GM12865 (cell line): ENCODE measurements at regions not wholly inside any gene's neighbourhood (a gene's known extent, or its start where the extent isn't known, plus 50 kb on each side); places are given as distances from the start of the nearest gene placed in this dataset.
"Not testable (repeated sequence)": the region's sequence is repeated elsewhere in the genome, so short reads cannot be mapped to it uniquely, and the experiment has no call there.

Experiments used
- DNase-seq: peaks from one replicate; pipeline ENCODE4 v3.0.0; 2010; ENCODE audit warnings: low read depth
- H3K4me3 ChIP-seq: 2 replicates; pipeline ENCODE4 v1.5.1; 2011; ENCODE audit warnings: mild to moderate bottlenecking, low read depth, low read length, control low read depth
- TF ChIP-seq, protein P1 (sequence below): IDR thresholded peaks from 2 replicates; pipeline ENCODE4 v1.5.1; 2011; ENCODE audit warnings: low read length, control low read depth, low read depth, inconsistent platforms; ENCODE audit not compliant: insufficient read depth; ENCODE audit errors: missing control alignments

DNA sequence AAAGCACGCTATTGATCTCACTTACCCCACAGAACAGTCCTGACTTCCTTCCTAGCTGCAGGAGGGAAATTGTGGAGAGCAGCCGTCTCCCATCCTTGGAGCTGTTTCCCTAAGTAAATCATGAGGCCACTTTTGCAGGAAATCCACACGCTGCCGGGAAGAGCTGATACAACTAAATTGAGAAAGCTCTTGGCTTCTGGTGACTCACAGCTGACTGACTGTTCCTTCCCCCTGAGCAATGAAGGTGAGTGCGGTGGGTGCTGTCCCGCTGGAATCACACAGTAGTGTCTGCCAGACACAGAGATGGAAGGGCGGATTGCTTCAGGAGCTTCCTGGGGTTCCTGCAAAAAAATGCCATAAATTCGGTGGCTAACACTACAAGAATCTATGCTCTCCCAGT lies 268.9 kb downstream of the ASMT start:
- no peak for DNase-seq
- H3K4me3 ChIP-seq = no peak overlapping the region
- TF ChIP-seq, protein P1, sequence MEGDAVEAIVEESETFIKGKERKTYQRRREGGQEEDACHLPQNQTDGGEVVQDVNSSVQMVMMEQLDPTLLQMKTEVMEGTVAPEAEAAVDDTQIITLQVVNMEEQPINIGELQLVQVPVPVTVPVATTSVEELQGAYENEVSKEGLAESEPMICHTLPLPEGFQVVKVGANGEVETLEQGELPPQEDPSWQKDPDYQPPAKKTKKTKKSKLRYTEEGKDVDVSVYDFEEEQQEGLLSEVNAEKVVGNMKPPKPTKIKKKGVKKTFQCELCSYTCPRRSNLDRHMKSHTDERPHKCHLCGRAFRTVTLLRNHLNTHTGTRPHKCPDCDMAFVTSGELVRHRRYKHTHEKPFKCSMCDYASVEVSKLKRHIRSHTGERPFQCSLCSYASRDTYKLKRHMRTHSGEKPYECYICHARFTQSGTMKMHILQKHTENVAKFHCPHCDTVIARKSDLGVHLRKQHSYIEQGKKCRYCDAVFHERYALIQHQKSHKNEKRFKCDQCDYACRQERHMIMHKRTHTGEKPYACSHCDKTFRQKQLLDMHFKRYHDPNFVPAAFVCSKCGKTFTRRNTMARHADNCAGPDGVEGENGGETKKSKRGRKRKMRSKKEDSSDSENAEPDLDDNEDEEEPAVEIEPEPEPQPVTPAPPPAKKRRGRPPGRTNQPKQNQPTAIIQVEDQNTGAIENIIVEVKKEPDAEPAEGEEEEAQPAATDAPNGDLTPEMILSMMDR = no peak

DNA sequence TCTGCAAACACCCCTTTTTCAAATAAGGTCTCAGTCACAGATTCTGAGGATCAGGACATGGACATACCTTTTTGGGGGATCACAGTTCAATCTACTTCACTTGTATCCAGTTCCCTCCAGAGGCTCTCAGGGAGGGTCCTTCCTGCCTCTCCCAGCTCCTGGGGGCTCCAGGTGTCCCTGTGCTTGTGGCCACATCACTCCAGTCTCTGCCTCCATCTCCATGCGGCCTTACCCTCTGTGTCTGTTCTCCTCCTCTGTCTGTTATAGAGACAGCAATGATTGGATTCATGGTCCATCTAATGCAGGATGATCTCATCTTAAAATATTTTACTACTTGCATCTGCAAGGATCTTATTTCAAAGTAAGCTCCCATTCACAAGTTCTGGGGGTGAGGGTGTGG lies 269.6 kb downstream of the ASMT start:
- TF ChIP-seq, protein P1 = no peak
- H3K4me3 ChIP-seq = no peak overlapping the region
- no peak for DNase-seq

DNA sequence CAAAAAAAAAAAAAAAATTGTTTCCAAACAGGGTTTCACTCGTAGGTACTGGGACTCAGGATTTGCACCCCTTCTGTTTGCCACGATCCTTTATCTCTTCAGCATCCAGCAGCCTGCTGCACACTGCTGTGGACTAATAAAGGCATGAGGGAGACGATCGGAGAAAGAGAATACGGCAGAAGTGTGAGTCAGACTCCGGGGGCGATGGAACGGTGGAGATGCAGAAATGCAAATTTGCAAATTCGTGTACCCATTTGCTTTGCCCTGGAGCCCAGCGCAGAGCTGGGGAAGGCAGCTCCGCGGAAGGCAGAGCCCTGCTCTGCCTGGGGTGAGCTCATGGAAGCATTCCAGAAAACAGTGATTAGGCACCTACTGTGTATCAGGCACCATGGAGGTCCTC lies 270.3 kb downstream of the ASMT start:
- no peak for DNase-seq
- H3K4me3 ChIP-seq = no peak overlapping the region
- TF ChIP-seq, protein P1 = no peak

DNA sequence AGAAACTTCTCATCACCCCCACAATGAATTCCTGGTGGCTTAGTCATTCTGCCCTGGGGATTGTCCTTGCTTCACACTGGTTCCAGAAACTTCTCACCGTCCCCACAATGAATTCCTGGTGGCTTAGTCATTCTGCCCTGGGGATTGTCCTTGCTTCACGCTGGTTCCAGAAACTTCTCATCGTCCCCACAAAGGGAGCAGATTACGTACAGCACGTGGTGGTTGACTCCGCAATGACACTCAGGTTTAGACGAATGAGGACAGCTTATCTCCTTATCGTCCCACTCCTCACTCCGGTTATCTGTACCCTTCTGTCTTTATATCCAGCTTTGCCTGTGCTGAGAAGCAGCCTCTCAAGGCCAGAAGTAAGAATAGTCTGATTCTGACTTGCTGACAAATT lies 273.4 kb downstream of the ASMT start:
- not testable (repeated sequence) for H3K4me3 ChIP-seq, DNase-seq

DNA sequence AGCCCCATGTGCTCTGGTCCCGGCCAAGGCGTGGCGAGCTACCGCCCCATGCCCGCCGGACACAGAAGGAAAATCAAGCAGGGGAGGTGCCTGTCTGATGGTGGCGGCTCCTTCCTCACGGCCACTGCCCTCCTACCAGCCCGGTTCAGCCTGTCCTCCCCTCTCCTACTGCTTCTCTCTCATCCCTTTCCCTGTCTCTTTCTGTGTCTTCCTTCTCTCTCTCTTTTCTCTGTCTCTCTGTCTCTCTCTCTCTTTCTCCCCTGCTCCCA lies 279.1 kb downstream of the ASMT start:
- no peak overlapping the region for H3K4me3 ChIP-seq
- DNase-seq = no peak
- TF ChIP-seq, protein P1 = no peak

DNA sequence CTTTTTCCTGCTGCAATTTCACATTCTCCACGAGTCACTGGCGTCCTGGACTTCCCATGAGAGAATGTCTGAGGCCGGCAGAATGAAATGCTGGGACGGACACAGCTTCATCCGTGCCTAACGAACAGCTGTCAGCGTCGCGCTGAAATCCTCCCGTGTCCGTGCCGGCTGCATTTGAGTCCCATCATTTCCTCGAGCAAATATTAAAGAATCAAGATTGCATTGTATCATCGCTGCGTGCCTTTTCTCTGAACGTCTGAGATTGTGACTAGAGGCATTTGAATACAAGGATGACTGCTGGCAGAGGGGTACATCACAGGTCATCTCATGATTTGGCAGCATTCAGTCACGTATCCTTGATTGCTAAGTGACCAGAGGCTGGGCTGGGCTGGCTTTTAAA lies 279.9 kb downstream of the ASMT start:
- H3K4me3 ChIP-seq = no peak overlapping the region
- TF ChIP-seq, protein P1 = no peak
- DNase-seq = no peak

DNA sequence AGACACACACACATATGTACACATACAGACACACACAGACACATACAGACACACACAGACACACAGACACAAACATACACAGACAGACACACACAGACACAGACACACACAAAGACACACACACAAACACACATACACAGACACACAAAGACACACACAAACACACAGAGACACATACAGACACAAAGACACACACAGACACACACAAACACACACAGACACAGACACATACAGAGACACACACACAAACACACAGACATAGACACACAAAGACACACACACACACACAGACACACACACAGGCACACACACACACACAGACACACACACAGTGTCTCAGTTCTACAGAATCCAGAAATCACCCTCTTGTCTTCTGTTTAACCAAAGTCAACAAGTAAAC lies 280.7 kb downstream of the ASMT start:
- no peak for DNase-seq
- H3K4me3 ChIP-seq = no peak overlapping the region
- TF ChIP-seq, protein P1 = no peak

DNA sequence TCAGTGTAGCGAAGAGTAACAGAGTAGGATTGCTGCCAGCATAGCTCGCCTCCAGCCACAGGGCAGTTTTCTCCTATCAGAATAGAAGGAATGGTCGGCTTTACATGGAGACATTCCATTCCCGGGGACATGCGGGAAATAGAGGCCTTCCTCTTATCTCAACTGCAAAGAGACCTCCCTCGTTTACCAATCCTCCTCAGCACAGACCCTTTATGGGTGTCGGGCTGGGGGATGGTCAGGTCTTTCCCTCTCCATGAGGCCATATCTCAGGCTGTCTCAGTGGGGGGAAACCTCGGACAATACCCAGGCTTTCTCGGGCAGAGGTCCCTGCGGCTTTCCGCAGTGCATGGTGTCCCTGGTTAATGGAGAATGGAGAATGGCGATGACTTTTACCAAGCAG lies 285.0 kb downstream of the ASMT start:
- no peak overlapping the region for H3K4me3 ChIP-seq
- TF ChIP-seq, protein P1 = no peak
- no peak for DNase-seq
